ENCODE measurements at regions not wholly inside any gene's neighbourhood (a gene's known extent, or its start where the extent isn't known, plus 50 kb on each side); places are given as distances from the start of the nearest gene placed in this dataset.

GRCh38 chr10:128534686-128535085 lies 408.5 kb upstream of the MKI67 start:
- no peaks in the 10 kb centered on the region for H3K4me1 Mint-ChIP-seq (ENCODE audit: low read depth)
- H3K9me3 Mint-ChIP-seq (ENCODE audit: insufficient read depth): no peaks in the 10 kb centered on the region
- no peak for ATAC-seq
- H3K4me3 Mint-ChIP-seq: no peak overlapping the region
- POLR2A ChIA-PET: no interaction called here
- H3K36me3 Mint-ChIP-seq (ENCODE audit: low read depth): no peaks in the 10 kb centered on the region
- no peak overlapping the region for H3K27ac Mint-ChIP-seq
- no peak for DNase-seq
- CTCF ChIA-PET: no interaction called here
- H3K27me3 Mint-ChIP-seq (ENCODE audit: low read depth): peaks cover 21% of the 10 kb centered on the region

GRCh38 chr10:128536259-128536658 lies 410.0 kb upstream of the MKI67 start:
- H3K4me1 Mint-ChIP-seq (ENCODE audit: low read depth): no peaks in the 10 kb centered on the region
- H3K27ac Mint-ChIP-seq: no peak overlapping the region
- DNase-seq: no peak
- H3K9me3 Mint-ChIP-seq (ENCODE audit: insufficient read depth): no peaks in the 10 kb centered on the region
- CTCF ChIA-PET: no interaction called here
- no peak for ATAC-seq
- H3K27me3 Mint-ChIP-seq (ENCODE audit: low read depth): peaks cover 32% of the 10 kb centered on the region
- POLR2A ChIA-PET: no interaction called here
- H3K36me3 Mint-ChIP-seq (ENCODE audit: low read depth): no peaks in the 10 kb centered on the region
- H3K4me3 Mint-ChIP-seq: no peak overlapping the region

- Mint-ChIP-seq H3K4me3 (no peak overlapping the region), H3K9me3 (ENCODE audit: insufficient read depth) (no peaks in the 10 kb centered on the region), H3K4me1 (ENCODE audit: low read depth) (no peaks in the 10 kb centered on the region), H3K27me3 (ENCODE audit: low read depth) (peaks cover 40% of the 10 kb centered on the region), H3K27ac (no peak overlapping the region), H3K36me3 (ENCODE audit: low read depth) (no peaks in the 10 kb centered on the region)
- DNase-seq: no peak
- ChIA-PET POLR2A (no interaction called here), CTCF (no interaction called here)
- ATAC-seq: no peak
Measured at GRCh38 chr10:128537834-128538330, 411.7 kb upstream of the MKI67 start.

GRCh38 chr10:128538671-128539070 lies 412.4 kb upstream of the MKI67 start:
- CTCF ChIA-PET: no interaction called here
- POLR2A ChIA-PET: no interaction called here
- H3K27me3 Mint-ChIP-seq (ENCODE audit: low read depth): peaks cover 40% of the 10 kb centered on the region

GRCh38 chr10:128539510-128540127 lies 413.4 kb upstream of the MKI67 start:
- Mint-ChIP-seq H3K4me3 (no peak overlapping the region), H3K36me3 (ENCODE audit: low read depth) (no peaks in the 10 kb centered on the region), H3K9me3 (ENCODE audit: insufficient read depth) (no peaks in the 10 kb centered on the region), H3K4me1 (ENCODE audit: low read depth) (no peaks in the 10 kb centered on the region), H3K27ac (no peak overlapping the region), H3K27me3 (ENCODE audit: low read depth) (peaks cover 40% of the 10 kb centered on the region)
- DNase-seq (no peak), ATAC-seq (no peak)
- POLR2A ChIA-PET: no interaction called here
- CTCF ChIA-PET: no interaction called here

More at GRCh38 chr10:128538671-128539070, 412.4 kb upstream of the MKI67 start:
- Mint-ChIP-seq H3K4me3 (no peak overlapping the region), H3K4me1 (ENCODE audit: low read depth) (no peaks in the 10 kb centered on the region), H3K9me3 (ENCODE audit: insufficient read depth) (no peaks in the 10 kb centered on the region), H3K27ac (no peak overlapping the region), H3K36me3 (ENCODE audit: low read depth) (no peaks in the 10 kb centered on the region)
- ATAC-seq (no peak), DNase-seq (no peak)

GRCh38 chr10:128540128-128540762 lies 414.0 kb upstream of the MKI67 start:
- no peaks in the 10 kb centered on the region for H3K4me1 Mint-ChIP-seq (ENCODE audit: low read depth)
- DNase-seq (no peak), ATAC-seq (no peak)
- no peaks in the 10 kb centered on the region for H3K36me3 Mint-ChIP-seq (ENCODE audit: low read depth)
- POLR2A ChIA-PET: no interaction called here
- no peak overlapping the region for H3K4me3 Mint-ChIP-seq
- H3K9me3 Mint-ChIP-seq (ENCODE audit: insufficient read depth): no peaks in the 10 kb centered on the region
- CTCF ChIA-PET: no interaction called here
- H3K27me3 Mint-ChIP-seq (ENCODE audit: low read depth): peaks cover 40% of the 10 kb centered on the region
- no peak overlapping the region for H3K27ac Mint-ChIP-seq

- H3K27ac Mint-ChIP-seq: no peak overlapping the region
- no peak for ATAC-seq
- no peak for DNase-seq
Measured at GRCh38 chr10:128540781-128541761, 414.8 kb upstream of the MKI67 start.

GRCh38 chr10:128541926-128542475 lies 415.8 kb upstream of the MKI67 start:
- Mint-ChIP-seq H3K9me3 (ENCODE audit: insufficient read depth) (no peaks in the 10 kb centered on the region), H3K27ac (no peak overlapping the region)

More at GRCh38 chr10:128540781-128541761, 414.8 kb upstream of the MKI67 start:
- Mint-ChIP-seq H3K9me3 (ENCODE audit: insufficient read depth) (no peaks in the 10 kb centered on the region), H3K4me1 (ENCODE audit: low read depth) (no peaks in the 10 kb centered on the region), H3K36me3 (ENCODE audit: low read depth) (no peaks in the 10 kb centered on the region), H3K27me3 (ENCODE audit: low read depth) (peaks cover 38% of the 10 kb centered on the region), H3K4me3 (no peak overlapping the region)
- ChIA-PET CTCF (no interaction called here), POLR2A (no interaction called here)

GRCh38 chr10:128542659-128543058 lies 416.4 kb upstream of the MKI67 start:
- no peak for ATAC-seq
- CTCF ChIA-PET: no interaction called here
- POLR2A ChIA-PET: no interaction called here

More at GRCh38 chr10:128541926-128542475, 415.8 kb upstream of the MKI67 start:
- Mint-ChIP-seq H3K27me3 (ENCODE audit: low read depth) (peaks cover 35% of the 10 kb centered on the region), H3K36me3 (ENCODE audit: low read depth) (no peaks in the 10 kb centered on the region), H3K4me3 (no peak overlapping the region), H3K4me1 (ENCODE audit: low read depth) (no peaks in the 10 kb centered on the region)
- ChIA-PET POLR2A (no interaction called here), CTCF (no interaction called here)
- ATAC-seq: no peak
- DNase-seq: no peak

GRCh38 chr10:128543151-128543550 lies 416.9 kb upstream of the MKI67 start:
- ATAC-seq (no peak), DNase-seq (no peak)
- H3K9me3 Mint-ChIP-seq (ENCODE audit: insufficient read depth): no peaks in the 10 kb centered on the region
- no peaks in the 10 kb centered on the region for H3K36me3 Mint-ChIP-seq (ENCODE audit: low read depth)
- H3K27ac Mint-ChIP-seq: no peak overlapping the region
- H3K27me3 Mint-ChIP-seq (ENCODE audit: low read depth): peaks cover 32% of the 10 kb centered on the region
- H3K4me3 Mint-ChIP-seq: no peak overlapping the region
- H3K4me1 Mint-ChIP-seq (ENCODE audit: low read depth): no peaks in the 10 kb centered on the region
- POLR2A ChIA-PET: no interaction called here
- CTCF ChIA-PET: no interaction called here

More at GRCh38 chr10:128542659-128543058, 416.4 kb upstream of the MKI67 start:
- no peak overlapping the region for H3K27ac Mint-ChIP-seq
- H3K9me3 Mint-ChIP-seq (ENCODE audit: insufficient read depth): no peaks in the 10 kb centered on the region
- H3K4me3 Mint-ChIP-seq: no peak overlapping the region
- H3K4me1 Mint-ChIP-seq (ENCODE audit: low read depth): no peaks in the 10 kb centered on the region
- DNase-seq: no peak
- no peaks in the 10 kb centered on the region for H3K36me3 Mint-ChIP-seq (ENCODE audit: low read depth)
- peaks cover 35% of the 10 kb centered on the region for H3K27me3 Mint-ChIP-seq (ENCODE audit: low read depth)

GRCh38 chr10:128545216-128545615 lies 419.0 kb upstream of the MKI67 start:
- Mint-ChIP-seq H3K36me3 (ENCODE audit: low read depth) (no peaks in the 10 kb centered on the region), H3K27me3 (ENCODE audit: low read depth) (peaks cover 15% of the 10 kb centered on the region), H3K4me3 (no peak overlapping the region), H3K27ac (no peak overlapping the region), H3K4me1 (ENCODE audit: low read depth) (no peaks in the 10 kb centered on the region), H3K9me3 (ENCODE audit: insufficient read depth) (no peaks in the 10 kb centered on the region)
- CTCF ChIA-PET: no interaction called here
- ATAC-seq (no peak), DNase-seq (no peak)
- POLR2A ChIA-PET: no interaction called here

GRCh38 chr10:128546651-128547165 lies 420.5 kb upstream of the MKI67 start:
- Mint-ChIP-seq H3K9me3 (ENCODE audit: insufficient read depth) (no peaks in the 10 kb centered on the region), H3K4me3 (no peak overlapping the region), H3K36me3 (ENCODE audit: low read depth) (no peaks in the 10 kb centered on the region), H3K27ac (no peak overlapping the region), H3K4me1 (ENCODE audit: low read depth) (no peaks in the 10 kb centered on the region), H3K27me3 (ENCODE audit: low read depth) (peaks cover 3% of the 10 kb centered on the region)
- ChIA-PET POLR2A (no interaction called here), CTCF (no interaction called here)
- no peak for DNase-seq
- ATAC-seq: no peak
